ENCODE measurements at regions not wholly inside any gene's neighbourhood (a gene's known extent, or its start where the extent isn't known, plus 50 kb on each side); places are given as distances from the start of the nearest gene placed in this dataset.
"Not testable (repeated sequence)": the region's sequence is repeated elsewhere in the genome, so short reads cannot be mapped to it uniquely, and the experiment has no call there.

DNA sequence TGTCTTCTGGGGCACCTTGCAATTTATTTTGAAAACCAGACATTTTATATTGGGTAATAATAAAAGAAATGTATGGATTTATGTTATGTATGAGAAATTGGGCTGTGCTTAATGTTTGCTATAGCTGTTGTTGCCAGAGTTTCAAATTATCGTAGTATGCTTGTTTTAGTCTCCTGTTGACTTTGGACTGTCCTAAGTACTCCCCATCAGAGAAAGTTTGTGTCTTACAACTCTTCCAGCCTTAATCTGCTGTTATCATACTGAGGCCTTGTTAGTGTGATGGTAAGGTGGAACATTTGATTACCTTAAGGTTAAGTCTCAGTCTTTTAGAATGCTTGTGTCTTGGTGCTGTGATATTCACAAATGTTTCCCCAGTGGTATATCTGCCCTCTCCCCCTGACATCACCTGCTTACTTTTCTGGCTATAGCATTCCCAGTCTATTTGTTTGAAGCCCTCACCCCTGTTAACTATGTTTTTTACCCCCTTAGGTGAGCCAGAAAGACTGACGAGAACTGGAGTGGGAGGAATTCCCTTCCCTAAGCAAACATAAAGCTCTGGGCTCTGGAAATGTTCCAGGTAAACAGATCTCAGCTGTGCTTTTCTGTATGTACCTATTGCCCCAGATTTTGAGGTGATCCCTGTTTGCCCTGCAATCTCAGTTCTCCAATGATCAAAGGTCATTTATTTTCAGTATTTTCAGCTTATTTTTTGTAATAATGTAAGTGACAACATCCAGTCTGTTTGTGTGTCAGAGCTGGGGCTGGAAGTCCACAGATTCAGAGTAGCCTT is 581.1 kb upstream of the CITED2 start:
- no peak for DNase-seq

DNA sequence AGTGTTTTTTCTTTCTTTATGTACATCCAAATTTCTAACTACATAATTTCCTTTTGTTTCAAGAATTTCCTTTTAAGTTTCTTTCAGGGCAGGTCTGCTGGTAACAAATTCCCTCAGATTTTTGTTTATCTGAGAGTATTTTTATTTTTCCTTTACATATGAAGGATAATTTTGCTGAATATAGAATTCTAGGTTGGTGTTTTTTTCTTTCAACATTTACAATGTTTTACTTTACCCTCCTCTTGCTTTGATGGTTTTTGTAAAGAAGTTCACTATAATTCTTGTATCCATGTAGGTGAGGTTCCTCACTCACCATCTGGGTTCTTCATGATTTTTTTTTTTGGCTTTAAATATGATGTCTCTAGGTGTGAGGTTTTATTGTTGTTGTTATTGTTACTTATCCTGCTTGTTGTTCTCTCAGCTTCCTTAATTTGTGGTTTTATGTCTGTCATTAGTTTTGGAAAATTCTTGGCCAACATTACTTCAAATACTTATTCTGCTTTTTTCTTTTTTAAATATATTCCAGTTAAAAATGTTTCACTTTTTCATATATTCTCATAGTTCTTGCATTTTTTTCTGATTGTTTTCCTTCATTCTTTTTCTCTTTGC is 580.1 kb upstream of the CITED2 start:
- no peak for DNase-seq

- not testable (repeated sequence) for DNase-seq
These were observed 579.3 kb upstream of the CITED2 start for GRCh38 chr6:139953780-139954179.

DNA sequence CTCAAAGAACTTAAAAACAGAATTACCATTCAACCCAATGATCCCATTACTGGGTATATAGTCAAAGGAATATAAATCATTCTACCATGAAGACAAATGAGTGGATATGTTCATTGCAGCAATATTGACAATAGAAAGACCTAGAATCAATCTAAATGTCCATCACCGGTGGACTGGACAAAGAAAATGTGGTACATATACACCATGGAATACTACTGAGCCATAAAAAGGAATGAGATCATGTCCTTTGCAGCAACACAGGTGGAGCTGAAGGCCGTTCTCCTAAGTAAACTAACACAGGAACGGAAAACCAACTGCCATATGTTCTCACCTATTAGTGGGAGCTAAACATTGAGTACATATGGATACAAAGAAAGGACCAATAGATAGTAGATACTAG is 576.7 kb upstream of the CITED2 start:
- no peak for DNase-seq

- DNase-seq, result no peak
These were observed 570.5 kb upstream of the CITED2 start for GRCh38 chr6:139944976-139945375.

- no peak for DNase-seq
These were observed 569.7 kb upstream of the CITED2 start for GRCh38 chr6:139944131-139944530.

DNA sequence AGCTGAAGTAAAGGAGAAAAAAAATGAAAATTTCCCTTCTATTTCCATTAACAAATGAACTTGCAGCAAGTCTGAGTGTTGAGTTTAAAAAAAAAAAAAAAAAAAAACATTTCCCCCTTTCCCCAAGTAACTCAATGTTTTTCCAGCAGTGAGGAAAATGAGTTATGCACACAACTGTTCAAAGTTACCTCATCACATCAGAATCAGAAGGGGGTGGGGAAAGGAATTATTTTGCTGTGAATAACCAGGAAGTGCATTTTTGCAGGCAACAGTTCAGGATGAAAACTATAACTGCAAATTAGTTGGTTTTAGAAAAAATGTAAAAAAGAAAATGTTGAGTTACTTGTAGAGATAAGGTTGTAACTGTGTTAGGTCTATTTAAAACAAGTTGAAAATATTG is 568.9 kb upstream of the CITED2 start:
- no peak for DNase-seq

- no peak for DNase-seq
These were observed 567.9 kb upstream of the CITED2 start for GRCh38 chr6:139942331-139942730.

- DNase-seq, result no peak
These were observed 567.4 kb upstream of the CITED2 start for GRCh38 chr6:139941826-139942225.

DNA sequence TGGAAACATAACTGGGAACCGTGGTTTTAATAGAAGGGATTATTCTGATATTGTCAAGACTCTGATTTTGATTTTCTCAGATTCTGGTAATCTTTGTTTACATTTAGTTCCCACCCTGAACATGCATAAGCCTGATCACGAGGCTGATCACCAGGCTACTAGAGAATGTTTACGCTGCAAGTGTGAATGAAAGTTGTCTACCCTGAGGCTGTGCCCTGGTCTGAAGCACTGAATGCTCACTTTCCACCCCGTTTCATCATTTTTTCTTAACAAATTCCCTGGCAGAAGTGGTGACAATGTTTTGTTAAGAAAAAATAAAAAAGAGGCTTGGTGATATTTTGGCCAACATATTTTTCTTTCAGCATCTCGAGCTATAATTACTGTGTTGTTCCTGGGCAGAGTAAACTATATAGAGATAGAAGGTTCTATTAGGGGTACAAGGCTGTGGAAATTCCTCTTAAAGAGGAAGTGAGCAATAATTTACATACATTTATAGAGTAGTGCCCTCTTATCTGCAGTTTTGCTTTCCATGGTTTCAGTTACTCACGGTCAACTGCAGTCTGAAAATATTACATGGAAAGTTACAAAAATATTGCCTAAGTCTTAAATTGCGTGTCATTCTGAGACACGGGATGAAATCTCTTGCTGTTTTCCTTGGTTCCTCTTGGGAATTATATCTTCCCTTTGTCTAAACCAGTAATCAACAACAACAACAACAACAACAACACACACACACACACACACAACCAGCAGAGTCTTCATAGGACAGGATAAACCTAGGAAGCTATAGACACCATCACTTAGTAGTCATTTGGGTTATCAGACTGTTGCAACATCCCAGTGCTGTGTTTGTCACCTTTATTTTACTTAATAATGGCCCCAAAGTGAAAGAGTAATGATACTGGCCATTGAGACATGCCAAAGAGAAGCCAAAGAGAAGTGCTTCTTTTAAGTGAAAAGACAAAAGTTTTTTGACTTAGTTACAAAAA is 566.6 kb upstream of the CITED2 start:
- DNase-seq, result no peak

DNA sequence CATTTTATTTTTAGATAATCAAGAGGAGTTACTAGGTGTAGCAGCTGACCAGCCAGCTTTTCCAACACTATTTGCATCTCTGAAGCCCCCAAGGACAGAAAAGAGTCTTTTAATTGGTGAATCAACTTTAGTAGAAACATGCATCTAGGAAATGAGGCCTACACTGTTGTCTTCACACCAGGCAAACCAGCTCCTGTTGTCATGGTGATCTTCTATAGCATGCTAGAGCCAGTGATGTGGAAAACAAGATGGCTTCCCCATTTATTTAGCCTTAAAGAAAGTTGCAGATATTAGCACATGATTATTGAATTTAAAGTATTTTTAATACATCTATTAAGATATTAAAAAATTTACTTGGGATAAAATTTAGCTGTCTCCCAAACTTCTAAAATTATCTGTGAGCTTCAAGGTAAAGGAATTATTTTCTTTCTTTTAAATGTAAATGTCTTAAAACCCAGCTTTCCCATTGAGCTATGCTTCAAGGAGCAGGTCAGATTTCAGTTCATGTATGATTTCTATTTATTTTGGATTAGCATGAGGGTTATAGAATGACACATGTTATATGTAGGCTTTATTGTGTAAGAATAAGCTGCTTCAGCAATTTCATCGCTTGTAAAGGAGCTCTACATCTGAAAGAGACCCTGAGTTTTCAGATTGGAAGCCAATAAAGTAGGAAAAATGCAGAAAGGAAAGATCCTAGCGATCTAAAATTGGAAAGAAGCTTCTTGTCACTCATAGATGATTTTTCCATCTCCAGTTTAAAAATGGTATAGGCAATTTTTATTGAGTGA is 564.9 kb upstream of the CITED2 start:
- no peak for DNase-seq

GRCh38 chr6:139932671-139933070 is 558.2 kb upstream of the CITED2 start:
- no peak for DNase-seq

DNA sequence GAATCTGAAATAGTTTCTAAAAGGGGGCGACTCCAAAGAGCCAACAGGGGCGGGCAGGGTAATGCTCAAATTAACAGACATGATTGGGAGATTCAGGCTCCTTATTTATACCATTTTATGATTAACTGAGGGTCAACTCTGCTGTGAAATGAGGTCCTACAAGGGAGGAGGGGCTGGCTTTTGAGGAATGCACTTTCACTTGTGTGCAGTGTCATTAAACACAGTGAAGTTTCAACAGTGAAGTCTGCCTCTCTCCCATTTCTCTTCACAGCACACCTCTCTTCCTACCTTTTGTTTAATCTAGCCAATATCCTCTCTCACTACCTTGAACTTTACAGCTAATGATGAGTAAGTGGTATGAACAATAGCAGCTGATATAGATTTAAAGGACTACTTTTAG is 557.3 kb upstream of the CITED2 start:
- no peak for DNase-seq

DNA sequence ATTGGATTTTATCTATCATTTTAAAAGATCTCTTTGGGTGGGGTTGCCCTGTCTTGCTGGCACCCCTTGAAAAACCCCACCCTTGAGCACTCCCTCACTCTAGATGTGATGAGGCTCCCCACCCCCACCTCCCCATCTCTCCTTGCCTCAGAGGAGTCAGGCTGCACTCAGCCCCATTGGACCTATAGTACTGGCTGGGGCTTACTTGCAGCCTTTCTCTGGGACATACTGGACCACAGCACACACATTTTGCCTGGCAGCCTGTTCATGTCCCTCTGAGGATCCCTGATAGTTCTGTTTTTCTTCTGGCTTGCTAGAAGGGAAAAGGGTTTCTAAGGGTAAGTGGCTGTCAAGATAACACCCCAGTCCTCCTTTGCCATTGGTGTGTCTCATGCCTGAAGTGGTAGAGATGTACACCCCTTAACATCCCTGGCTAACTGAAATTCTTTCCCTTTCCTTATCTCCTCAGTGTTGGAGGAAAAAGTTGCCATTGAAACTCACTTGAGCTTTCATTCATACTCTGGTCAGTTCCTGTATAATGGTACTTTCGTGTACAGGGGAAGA is 553.4 kb upstream of the CITED2 start:
- DNase-seq, result no peak

DNA sequence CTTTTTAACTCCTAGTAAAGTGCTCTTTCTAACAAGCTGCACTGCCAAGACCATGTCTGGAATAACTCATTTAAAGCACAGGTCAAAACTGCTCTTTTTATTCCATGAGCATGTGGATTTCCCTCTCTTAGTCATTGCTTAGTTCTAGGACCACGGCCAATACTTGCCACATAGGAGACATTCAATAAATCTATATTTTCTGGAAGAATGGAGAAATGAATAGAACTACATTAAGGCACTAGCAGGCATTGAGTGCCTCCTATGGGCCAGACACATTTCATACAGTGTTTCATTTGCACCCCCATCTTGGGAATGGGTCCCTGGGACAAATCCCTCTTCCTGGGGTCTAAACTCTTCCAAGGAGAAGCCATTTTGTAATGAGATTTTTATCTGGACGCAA is 552.8 kb upstream of the CITED2 start:
- no peak for DNase-seq

DNA sequence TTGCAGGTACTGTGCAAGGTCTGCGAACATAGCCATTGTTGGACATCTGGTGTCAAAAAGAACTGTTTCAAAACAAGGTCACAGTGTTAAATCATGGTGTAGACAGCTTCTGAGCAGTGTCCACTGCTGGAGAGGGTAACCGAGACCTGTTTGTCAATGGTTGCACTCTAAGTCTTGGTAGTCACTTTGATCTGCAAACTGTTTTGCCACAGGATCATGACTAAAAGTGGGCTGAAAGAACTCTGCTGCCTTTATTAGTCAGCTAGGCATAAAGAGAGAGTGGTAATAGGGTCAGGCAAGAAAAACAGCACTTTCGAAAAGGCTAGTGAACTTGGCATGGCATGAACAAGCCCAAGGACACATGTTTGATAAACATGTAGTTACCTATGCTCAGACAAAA is 552.3 kb upstream of the CITED2 start:
- no peak for DNase-seq

- no peak for DNase-seq
These were observed 551.6 kb upstream of the CITED2 start for GRCh38 chr6:139925894-139926641.

DNA sequence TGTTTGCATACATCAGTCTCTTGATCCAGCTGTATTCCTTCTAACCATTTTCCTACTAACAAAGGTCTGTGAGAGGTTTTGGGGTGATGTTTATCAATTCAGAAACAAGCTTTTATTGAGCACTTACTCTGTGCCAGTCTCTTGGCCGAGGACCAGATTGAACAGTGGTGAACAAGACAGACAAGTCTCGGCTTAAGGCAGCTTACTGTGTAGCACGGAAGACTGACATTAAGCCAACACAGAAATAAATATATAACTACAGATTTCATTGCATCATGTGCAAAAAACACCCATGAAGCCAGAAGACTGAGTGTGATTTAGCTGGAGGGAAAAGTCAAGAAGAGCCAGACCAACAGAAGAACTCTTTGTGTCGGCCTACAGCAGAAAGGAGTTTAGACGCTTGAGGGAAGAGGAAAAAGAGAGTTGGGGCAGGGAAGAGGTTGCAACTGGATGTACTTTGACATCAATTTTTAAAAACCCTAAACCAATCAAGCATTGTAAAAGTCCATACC is 549.6 kb upstream of the CITED2 start:
- no peak for DNase-seq

GRCh38 chr6:139922236-139922635 is 547.8 kb upstream of the CITED2 start:
- no peak for DNase-seq

GRCh38 chr6:139920776-139921100 is 546.3 kb upstream of the CITED2 start:
- DNase-seq, result no peak

GRCh38 chr6:139920027-139920775 is 545.8 kb upstream of the CITED2 start:
- no peak for DNase-seq
